B cell (primary cell): ENCODE measurements at regions not wholly inside any gene's neighbourhood (a gene's known extent, or its start where the extent isn't known, plus 50 kb on each side); places are given as distances from the start of the nearest gene placed in this dataset.

Experiments used
- ATAC-seq: fragments of 200-7000 bp; cut with Tn5 transposase; one replicate; pipeline ENCODE4 v1.10.0; 2021; ENCODE audit warnings: low read depth, mild to moderate bottlenecking, moderate number of reproducible peaks, moderate library complexity
- CTCF ChIA-PET: fragments of 350-600 bp; sonication (Branson Sonifier 250); formaldehyde crosslinking; loops from one replicate; lab custom pipeline; 2021; ENCODE audit warnings: antibody characterized with exemption, inconsistent platforms; lab: Charles Lee
- POLR2A ChIA-PET: fragments of 350-600 bp; sonication (Branson Sonifier 250); formaldehyde crosslinking; loops from one replicate; lab custom pipeline; 2021; ENCODE audit warnings: antibody characterized with exemption; lab: Charles Lee
- DNase-seq: peaks from one replicate; pipeline ENCODE4 v3.0.0; 2013
- H2AFZ ChIP-seq: 2 replicates; pipeline ENCODE4 v1.6.1; 2012; ENCODE audit warnings: mild to moderate bottlenecking, low read depth, low read length; ENCODE audit not compliant: insufficient read depth, poor library complexity, severe bottlenecking
- H3K27ac ChIP-seq, 2 donors: 1 replicate in 1 of 2; 2 replicates in 1 of 2; pipeline ENCODE4 v1.5.1; 2012 to 2013; ENCODE audit warnings: low read length in 2 of 2, mild to moderate bottlenecking in 2 of 2, moderate library complexity in 1 of 2
- H3K27me3 ChIP-seq, 4 experiments: fragments of 200-600 bp in 1 of 4; sonication (generic) in 1 of 4; replicated peaks in 1 of 4; 1 replicate in 2 of 4; 2 replicates in 2 of 4; pipeline versions ENCODE4 v1.6.1 to v1.7.0; 2013 to 2016; ENCODE audit warnings: low read length in 3 of 4, mild to moderate bottlenecking in 2 of 4, mixed read lengths in 1 of 4, moderate library complexity in 1 of 4; ENCODE audit not compliant: insufficient read depth in 4 of 4, control insufficient read depth in 3 of 4; ENCODE audit errors: control extremely low read depth in 1 of 4
- H3K36me3 ChIP-seq, 2 experiments: replicated peaks in 1 of 2; 1 replicate in 1 of 2; 2 replicates in 1 of 2; pipeline versions ENCODE4 v1.6.1 to v1.7.1; 2013; ENCODE audit warnings: low read length in 1 of 2; ENCODE audit not compliant: insufficient read depth in 2 of 2, control insufficient read depth in 1 of 2; ENCODE audit errors: control extremely low read depth in 1 of 2, extremely low read depth in 1 of 2
- H3K4me1 ChIP-seq, 2 donors: fragments of 200-600 bp in 1 of 2; sonication (generic) in 1 of 2; 1 replicate in 1 of 2; 2 replicates in 1 of 2; pipeline versions ENCODE4 v1.5.1 to v1.6.1; 2013 to 2017; ENCODE audit warnings: low read length in 2 of 2; ENCODE audit not compliant: control insufficient read depth in 2 of 2, insufficient read depth in 2 of 2
- H3K4me2 ChIP-seq: replicated peaks from 2 replicates; pipeline ENCODE3; 2012; ENCODE audit warnings: mild to moderate bottlenecking, low read depth, low read length; ENCODE audit not compliant: poor library complexity, severe bottlenecking
- H3K4me3 ChIP-seq, 5 experiments: fragments of 200-600 bp in 1 of 5; sonication (generic) in 1 of 5; 1 replicate in 3 of 5; 2 replicates in 2 of 5; pipeline versions ENCODE4 v1.5.1 to v1.7.0; 2011 to 2016; ENCODE audit warnings: low read length in 4 of 5, mild to moderate bottlenecking in 4 of 5, low read depth in 2 of 5, control low read depth in 1 of 5, moderate library complexity in 1 of 5; ENCODE audit not compliant: insufficient read depth in 1 of 5; ENCODE audit errors: control extremely low read depth in 1 of 5, extremely low read depth in 1 of 5
- H3K79me2 ChIP-seq: fragments of 200-600 bp; sonication (generic); one replicate; pipeline ENCODE4 v1.6.0; 2016; ENCODE audit warnings: low read length; ENCODE audit not compliant: control insufficient read depth, insufficient read depth
- H3K9ac ChIP-seq: fragments of 200-600 bp; sonication (generic); 2 replicates; pipeline ENCODE4 v1.6.1; 2017; ENCODE audit warnings: mild to moderate bottlenecking, low read length, moderate library complexity
- H3K9me3 ChIP-seq, 3 donors: one replicate each; pipeline versions ENCODE4 v1.6.1 to v1.7.1; 2013; ENCODE audit warnings: low read length in 2 of 3; ENCODE audit not compliant: control insufficient read depth in 2 of 3, insufficient read depth in 1 of 3; ENCODE audit errors: control extremely low read depth in 1 of 3
- H4K20me1 ChIP-seq: 2 replicates; pipeline ENCODE4 v1.6.0; 2012; ENCODE audit warnings: mild to moderate bottlenecking, low read length; ENCODE audit not compliant: insufficient read depth, control insufficient read depth, poor library complexity, severe bottlenecking
- H3K27ac Mint-ChIP-seq: one replicate; pipeline ENCODE4 v1.8.0; 2021; ENCODE audit warnings: mixed read lengths
- H3K27me3 Mint-ChIP-seq: one replicate; pipeline ENCODE4 v1.8.0; 2021; ENCODE audit warnings: mixed read lengths
- H3K4me1 Mint-ChIP-seq: one replicate; pipeline ENCODE4 v1.8.0; 2021; ENCODE audit warnings: mixed read lengths
- H3K4me3 Mint-ChIP-seq: one replicate; pipeline ENCODE4 v1.8.0; 2021; ENCODE audit warnings: mixed read lengths
- H3K9me3 Mint-ChIP-seq: one replicate; pipeline ENCODE4 v1.8.0; 2022; ENCODE audit warnings: mixed read lengths; ENCODE audit not compliant: insufficient read depth
- EZH2 ChIP-seq: IDR thresholded peaks from 2 replicates; pipeline ENCODE4 v1.6.1; 2012; ENCODE audit warnings: borderline replicate concordance, low read depth, mild to moderate bottlenecking, moderate library complexity, low read length; ENCODE audit not compliant: insufficient read depth, poor library complexity, severe bottlenecking
- WGBS: methylation state at CpG from one replicate; pipeline ENCODE4 v1.1.5; 2013; ENCODE audit warnings: missing lambda C conversion rate; ENCODE audit not compliant: insufficient coverage; 5-methylcytosine and 5-hydroxymethylcytosine counted together
- intact Hi-C: fragments of 100-400 bp; cut with micrococcal nuclease; formaldehyde crosslinking; loops from one replicate; pipeline ENCODE4 v1.10.0; 2022
- TF ChIP-seq, protein P1 (sequence below): fragments of 200-600 bp; IDR thresholded peaks from one replicate; pipeline ENCODE4 v1.8.0; 2022; ENCODE audit warnings: antibody characterized with exemption, mild to moderate bottlenecking

- CTCF ChIA-PET = no interaction called here
Observed at GRCh38 chr1:222865718-222866117, 50.9 kb downstream of the DISP1 start.

DNA sequence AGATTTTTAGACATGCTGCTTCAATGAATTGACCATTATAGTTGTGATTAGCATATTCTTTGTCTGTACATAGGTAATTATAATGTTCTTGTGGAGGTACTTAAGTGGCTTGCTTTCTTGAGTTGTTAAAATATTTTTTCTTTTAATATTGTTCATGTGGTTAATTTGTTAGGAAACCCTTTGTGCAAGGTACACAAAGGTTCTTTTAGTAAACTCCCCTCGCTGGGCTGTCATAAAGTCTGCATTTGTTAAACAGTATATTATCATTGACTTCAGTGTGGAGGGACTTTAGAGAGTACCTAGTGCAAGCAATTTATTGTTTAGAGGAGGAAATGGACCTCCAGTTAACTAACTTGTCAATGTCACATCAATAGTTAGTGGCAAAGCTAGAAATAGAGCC, 52.5 kb downstream of the DISP1 start:
- Histone ChIP-seq H3K27ac (no peak overlapping the region), H4K20me1 (no peaks in the 10 kb centered on the region), H3K4me1 (no peaks in the 10 kb centered on the region), H3K27me3 (no peaks in the 10 kb centered on the region), H3K79me2 (peaks cover 12% of the 10 kb centered on the region), H3K36me3 (no peaks in the 10 kb centered on the region), H3K4me2 (no peak overlapping the region), H3K9ac (no peak overlapping the region), H3K4me3 (no peak overlapping the region), H3K9me3 (no peaks in the 10 kb centered on the region), H2AFZ (no peak overlapping the region)
- intact Hi-C loops = no loop called here
- Mint-ChIP-seq H3K4me3 (no peak overlapping the region), H3K27ac (no peak overlapping the region), H3K9me3 (no peaks in the 10 kb centered on the region), H3K27me3 (no peaks in the 10 kb centered on the region), H3K4me1 (peaks cover under 1% of the 10 kb centered on the region)
- CTCF ChIA-PET = no interaction called here
- ATAC-seq = no peak
- 100% methylated on average over 1 of the region's 1 CpG for WGBS
- POLR2A ChIA-PET = no interaction called here
- DNase-seq = no peak
- TF ChIP-seq EZH2 = no peak
- TF ChIP-seq, protein P1, sequence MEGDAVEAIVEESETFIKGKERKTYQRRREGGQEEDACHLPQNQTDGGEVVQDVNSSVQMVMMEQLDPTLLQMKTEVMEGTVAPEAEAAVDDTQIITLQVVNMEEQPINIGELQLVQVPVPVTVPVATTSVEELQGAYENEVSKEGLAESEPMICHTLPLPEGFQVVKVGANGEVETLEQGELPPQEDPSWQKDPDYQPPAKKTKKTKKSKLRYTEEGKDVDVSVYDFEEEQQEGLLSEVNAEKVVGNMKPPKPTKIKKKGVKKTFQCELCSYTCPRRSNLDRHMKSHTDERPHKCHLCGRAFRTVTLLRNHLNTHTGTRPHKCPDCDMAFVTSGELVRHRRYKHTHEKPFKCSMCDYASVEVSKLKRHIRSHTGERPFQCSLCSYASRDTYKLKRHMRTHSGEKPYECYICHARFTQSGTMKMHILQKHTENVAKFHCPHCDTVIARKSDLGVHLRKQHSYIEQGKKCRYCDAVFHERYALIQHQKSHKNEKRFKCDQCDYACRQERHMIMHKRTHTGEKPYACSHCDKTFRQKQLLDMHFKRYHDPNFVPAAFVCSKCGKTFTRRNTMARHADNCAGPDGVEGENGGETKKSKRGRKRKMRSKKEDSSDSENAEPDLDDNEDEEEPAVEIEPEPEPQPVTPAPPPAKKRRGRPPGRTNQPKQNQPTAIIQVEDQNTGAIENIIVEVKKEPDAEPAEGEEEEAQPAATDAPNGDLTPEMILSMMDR = no peak

More at GRCh38 chr1:222865718-222866117, 50.9 kb downstream of the DISP1 start:
- ATAC-seq (no peak), DNase-seq (no peak)
- Mint-ChIP-seq H3K27me3 (no peaks in the 10 kb centered on the region), H3K9me3 (no peaks in the 10 kb centered on the region), H3K27ac (no peak overlapping the region), H3K4me3 (no peak overlapping the region), H3K4me1 (peaks cover 4% of the 10 kb centered on the region)
- intact Hi-C loops = no loop called here
- no peak overlapping the region for H3K27ac ChIP-seq
- H2AFZ ChIP-seq = no peak overlapping the region
- POLR2A ChIA-PET = no interaction called here
- H3K36me3 ChIP-seq = no peaks in the 10 kb centered on the region
- no peak overlapping the region for H3K4me2 ChIP-seq
- no peaks in the 10 kb centered on the region for H4K20me1 ChIP-seq
- no peak overlapping the region for H3K4me3 ChIP-seq
- no peaks in the 10 kb centered on the region for H3K27me3 ChIP-seq
- H3K9me3 ChIP-seq = no peaks in the 10 kb centered on the region
- WGBS = 100% methylated on average over 4 of the region's 4 CpGs
- H3K79me2 ChIP-seq = peaks cover 12% of the 10 kb centered on the region
- H3K4me1 ChIP-seq = peaks cover 0 to 5% of the 10 kb centered on the region in 2 donors
- TF ChIP-seq, protein P1 = no peak
- no peak for TF ChIP-seq EZH2
- H3K9ac ChIP-seq = no peak overlapping the region
